ENCODE measurements at regions not wholly inside any gene's neighbourhood (a gene's known extent, or its start where the extent isn't known, plus 50 kb on each side); places are given as distances from the start of the nearest gene placed in this dataset.
A peak's percentile ranks its signal among the peaks of the same experiment; 100 is the strongest.

GRCh38 chr5:56433039-56433617 is 200.0 kb upstream of the ANKRD55 start:
- no peaks in the 10 kb centered on the region for H3K4me1 ChIP-seq (ENCODE audit: low read depth)
- H3K27ac ChIP-seq = no peak overlapping the region
- TF ChIP-seq CTCF (IDR thresholded peaks at IDR 0.05; ENCODE audit: low read depth, low read length) = no peak
- no peaks in the 10 kb centered on the region for H3K9me3 ChIP-seq (ENCODE audit: low read depth)
- H3K27me3 ChIP-seq = no peaks in the 10 kb centered on the region
- H3K36me3 ChIP-seq = no peaks in the 10 kb centered on the region
- no peak overlapping the region for H3K4me3 ChIP-seq
- DNase-seq (ENCODE audit: low read depth in 1 of 2, low spot score in 1 of 2) = no peak

GRCh38 chr5:56432321-56432720 is 199.2 kb upstream of the ANKRD55 start:
- TF ChIP-seq CTCF (IDR thresholded peaks at IDR 0.05; ENCODE audit: low read depth, low read length) = no peak
- Histone ChIP-seq H3K27me3 (no peaks in the 10 kb centered on the region), H3K9me3 (ENCODE audit: low read depth) (no peaks in the 10 kb centered on the region), H3K27ac (no peak overlapping the region), H3K4me1 (ENCODE audit: low read depth) (no peaks in the 10 kb centered on the region), H3K4me3 (no peak overlapping the region), H3K36me3 (no peaks in the 10 kb centered on the region)
- no peak for DNase-seq (ENCODE audit: low read depth in 1 of 2, low spot score in 1 of 2)

- no peak for DNase-seq (ENCODE audit: low read depth in 1 of 2, low spot score in 1 of 2)
- H3K36me3 ChIP-seq = no peaks in the 10 kb centered on the region
Observed at GRCh38 chr5:56430422-56430821, 197.3 kb upstream of the ANKRD55 start.

GRCh38 chr5:56429110-56429561 is 196.0 kb upstream of the ANKRD55 start:
- Histone ChIP-seq H3K27ac (no peak overlapping the region), H3K36me3 (no peaks in the 10 kb centered on the region), H3K27me3 (no peaks in the 10 kb centered on the region), H3K4me3 (no peak overlapping the region), H3K4me1 (ENCODE audit: low read depth) (no peaks in the 10 kb centered on the region), H3K9me3 (ENCODE audit: low read depth) (no peaks in the 10 kb centered on the region)
- TF ChIP-seq CTCF (IDR thresholded peaks at IDR 0.05; ENCODE audit: low read depth, low read length) = no peak
- peak in 1 of 2 donors; percentile 42 for DNase-seq (ENCODE audit: low read depth in 1 of 2, low spot score in 1 of 2)

More at GRCh38 chr5:56430422-56430821, 197.3 kb upstream of the ANKRD55 start:
- no peaks in the 10 kb centered on the region for H3K9me3 ChIP-seq (ENCODE audit: low read depth)
- no peaks in the 10 kb centered on the region for H3K27me3 ChIP-seq
- no peaks in the 10 kb centered on the region for H3K4me1 ChIP-seq (ENCODE audit: low read depth)
- TF ChIP-seq CTCF (IDR thresholded peaks at IDR 0.05; ENCODE audit: low read depth, low read length) = no peak
- H3K27ac ChIP-seq = no peak overlapping the region
- no peak overlapping the region for H3K4me3 ChIP-seq

GRCh38 chr5:56426693-56427092 is 193.6 kb upstream of the ANKRD55 start:
- Histone ChIP-seq H3K4me1 (ENCODE audit: low read depth) (no peaks in the 10 kb centered on the region), H3K36me3 (no peaks in the 10 kb centered on the region), H3K27me3 (no peaks in the 10 kb centered on the region), H3K9me3 (ENCODE audit: low read depth) (no peaks in the 10 kb centered on the region), H3K4me3 (no peak overlapping the region), H3K27ac (no peak overlapping the region)
- DNase-seq (ENCODE audit: low read depth in 1 of 2, low spot score in 1 of 2) = no peak
- no peak for TF ChIP-seq CTCF (IDR thresholded peaks at IDR 0.05; ENCODE audit: low read depth, low read length)
